HG03378 (cell line): ENCODE measurements at regions not wholly inside any gene's neighbourhood (a gene's known extent, or its start where the extent isn't known, plus 50 kb on each side); places are given as distances from the start of the nearest gene placed in this dataset.

ENCODE experiments used
- ATAC-seq: cut with Tn5 transposase; IDR thresholded peaks from one replicate; pipeline ENCODE4 v1.9.1; 2021; ENCODE audit warnings: mild to moderate bottlenecking, moderate library complexity; ENCODE audit not compliant: unreplicated experiment

DNA sequence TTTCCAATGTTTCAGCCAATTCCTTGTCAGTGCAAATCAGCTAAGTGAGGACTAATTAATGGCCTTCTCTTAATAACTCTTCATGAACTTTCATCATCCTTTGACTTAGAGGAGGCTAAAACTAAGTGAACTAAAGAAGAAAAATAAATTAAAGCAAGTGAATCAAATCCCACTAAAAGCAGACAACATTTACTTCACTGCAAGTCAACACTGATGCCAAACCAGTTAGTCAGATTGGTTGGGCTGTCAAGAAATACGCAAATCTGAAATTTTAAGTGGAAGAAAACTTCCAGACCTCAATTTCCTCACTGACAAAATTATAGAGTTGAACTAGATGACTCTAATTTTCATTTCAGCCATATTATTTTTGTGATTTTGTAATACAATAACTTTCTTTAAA, 137.2 kb upstream of the PRLR start:
- no peak for ATAC-seq

DNA sequence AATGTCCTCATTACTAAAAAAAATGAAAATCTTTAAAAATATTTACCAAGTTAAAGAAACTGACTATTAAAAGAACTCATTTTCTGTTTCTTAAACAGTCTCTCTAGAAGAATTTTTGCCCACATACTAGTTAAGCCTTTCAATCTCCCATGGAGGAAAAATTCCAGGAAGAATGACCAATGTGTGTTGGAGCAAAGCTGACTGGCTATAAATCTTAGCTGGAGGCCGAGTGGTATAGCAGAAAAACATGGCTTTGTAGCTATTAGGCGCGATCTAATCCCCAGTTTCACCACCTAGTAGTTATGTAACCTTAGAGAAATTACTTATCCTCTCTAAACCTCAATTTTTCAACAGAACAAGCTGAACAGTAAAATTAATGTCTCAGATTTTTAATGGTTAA, 135.5 kb upstream of the PRLR start:
- ATAC-seq = no peak

DNA sequence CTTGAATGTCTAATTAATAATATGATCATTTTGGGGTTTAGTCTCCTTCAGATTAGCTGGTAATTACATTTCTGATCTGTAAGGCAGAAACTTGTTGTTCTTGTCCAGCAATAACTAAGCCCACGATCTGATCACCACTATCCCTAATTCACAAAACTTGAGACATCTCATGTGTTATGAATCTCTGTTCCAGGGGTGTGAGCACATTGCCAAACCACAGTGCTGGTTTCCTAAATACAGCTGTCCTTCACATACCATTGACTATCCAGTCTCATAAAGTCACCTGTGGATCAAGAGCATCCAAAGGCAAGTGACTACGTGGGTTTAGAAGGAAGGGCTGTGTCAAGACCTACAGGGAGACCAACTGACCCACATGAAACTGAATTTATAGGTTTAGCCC, 134.1 kb upstream of the PRLR start:
- ATAC-seq = no peak

DNA sequence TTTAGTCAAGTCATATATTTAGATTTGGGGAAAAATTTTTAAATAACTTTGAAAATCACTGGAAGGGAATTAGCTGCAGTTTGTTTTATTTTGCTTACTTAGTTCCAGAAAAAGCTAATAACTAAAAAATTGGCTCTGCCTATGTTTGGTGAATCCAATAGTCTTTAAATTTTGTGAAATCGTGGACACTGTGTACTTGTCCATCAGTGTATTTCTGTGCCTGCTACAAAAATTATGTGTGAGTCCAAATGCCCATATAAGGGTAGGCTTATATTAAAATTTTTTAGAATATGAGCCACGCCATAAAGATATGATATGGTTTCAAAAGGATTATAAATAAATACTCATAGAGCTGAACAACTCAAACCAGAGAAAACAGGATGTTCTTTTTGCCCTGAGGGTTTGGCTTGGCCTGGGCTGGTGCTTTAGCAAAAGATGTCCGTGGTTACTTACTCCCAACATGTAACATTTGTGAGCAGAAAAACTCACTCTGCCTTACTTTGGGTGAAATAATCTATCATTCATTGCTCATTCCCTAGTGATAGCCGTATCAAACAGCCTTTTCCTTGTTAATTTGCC, 133.2 kb upstream of the PRLR start:
- ATAC-seq = no peak

DNA sequence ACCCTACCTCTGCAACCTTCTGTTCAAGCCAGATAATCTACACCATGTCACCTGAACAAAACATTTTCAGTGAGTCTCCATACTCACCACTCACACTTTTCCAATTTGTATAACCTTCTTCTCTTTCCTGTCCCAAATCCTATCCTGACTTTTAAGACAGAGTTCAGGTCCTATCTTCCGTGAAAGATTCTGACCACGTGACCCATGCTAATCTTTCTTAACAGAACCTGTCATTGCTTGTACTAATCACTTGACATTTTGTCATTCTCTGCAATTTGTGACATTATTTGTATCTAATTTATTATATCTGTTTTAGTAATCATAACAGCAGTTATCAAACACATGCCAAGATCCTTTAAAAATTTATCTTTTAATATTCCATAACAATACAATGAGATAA, 132.5 kb upstream of the PRLR start:
- ATAC-seq = no peak

DNA sequence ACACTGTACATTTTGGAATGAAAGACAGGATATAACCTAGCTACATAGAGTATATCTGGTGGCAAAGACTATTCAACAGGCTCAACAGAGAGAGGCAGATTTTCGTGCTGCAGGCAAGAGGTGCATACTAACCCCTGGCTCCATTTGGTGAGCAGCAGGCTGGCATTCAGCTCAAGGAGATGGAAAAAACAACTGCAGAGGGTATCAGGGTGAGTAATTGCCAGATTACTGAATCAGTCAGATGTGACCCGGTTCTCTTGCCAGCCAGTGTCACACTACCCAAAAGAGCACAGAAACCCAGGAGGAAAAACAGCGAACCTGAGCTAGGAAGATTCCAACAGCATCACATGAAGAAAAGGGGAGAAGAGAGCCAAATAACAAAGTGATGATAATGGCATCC, 130.4 kb upstream of the PRLR start:
- ATAC-seq = no peak

DNA sequence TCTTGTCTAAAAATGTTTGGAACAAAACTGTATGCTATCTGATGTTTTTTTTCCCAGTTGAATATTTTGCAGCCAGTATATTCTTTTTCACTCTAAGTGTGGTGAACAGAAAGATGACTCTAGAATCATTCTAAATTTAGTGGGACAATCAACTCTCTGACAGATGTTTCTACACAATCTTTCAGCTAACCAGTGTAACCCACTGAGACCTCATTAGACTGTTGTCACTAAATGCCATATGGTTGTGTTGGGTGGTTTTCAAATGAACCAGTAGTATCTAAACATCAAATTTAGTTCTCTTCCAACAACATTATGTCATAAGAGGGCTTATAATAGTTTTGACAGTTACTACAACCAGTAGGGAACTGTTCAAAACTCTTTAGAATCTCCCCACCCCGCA, 129.6 kb upstream of the PRLR start:
- ATAC-seq = no peak

DNA sequence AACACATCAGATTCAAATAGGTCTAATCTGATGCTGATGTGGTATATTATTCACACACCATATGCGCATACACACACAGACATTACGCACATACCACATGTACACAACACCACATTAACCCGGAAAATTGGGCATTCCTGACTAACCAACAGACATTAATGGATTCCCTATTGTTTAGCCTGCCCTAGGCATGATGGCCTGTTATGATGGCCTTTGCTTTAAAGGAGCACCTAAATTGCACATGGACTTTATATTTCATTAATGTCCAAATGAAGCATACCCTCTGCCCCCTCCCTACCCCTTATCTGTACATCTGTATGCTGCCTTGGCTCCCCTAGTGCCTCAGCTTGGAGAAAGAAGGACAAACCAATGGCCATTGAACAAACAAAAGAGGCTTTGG, 127.7 kb upstream of the PRLR start:
- no peak for ATAC-seq

DNA sequence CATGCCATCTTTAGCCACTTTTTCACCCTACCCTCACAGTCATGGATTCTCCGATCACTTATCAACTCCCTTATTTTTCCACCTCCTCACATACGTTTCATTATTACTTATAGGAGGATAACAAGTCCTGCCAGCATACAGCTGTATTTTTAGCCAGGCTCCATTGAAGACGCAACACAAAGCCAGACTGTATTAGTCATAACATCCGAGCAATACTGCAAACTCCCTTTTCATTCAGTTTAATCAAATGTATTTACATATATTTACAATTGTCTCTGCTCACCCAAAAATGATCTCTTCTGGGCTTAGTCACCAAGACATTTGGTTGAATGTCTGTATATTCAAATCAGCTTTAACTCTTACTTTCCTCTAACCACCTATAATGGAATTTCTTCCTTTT, 126.4 kb upstream of the PRLR start:
- ATAC-seq = no peak

DNA sequence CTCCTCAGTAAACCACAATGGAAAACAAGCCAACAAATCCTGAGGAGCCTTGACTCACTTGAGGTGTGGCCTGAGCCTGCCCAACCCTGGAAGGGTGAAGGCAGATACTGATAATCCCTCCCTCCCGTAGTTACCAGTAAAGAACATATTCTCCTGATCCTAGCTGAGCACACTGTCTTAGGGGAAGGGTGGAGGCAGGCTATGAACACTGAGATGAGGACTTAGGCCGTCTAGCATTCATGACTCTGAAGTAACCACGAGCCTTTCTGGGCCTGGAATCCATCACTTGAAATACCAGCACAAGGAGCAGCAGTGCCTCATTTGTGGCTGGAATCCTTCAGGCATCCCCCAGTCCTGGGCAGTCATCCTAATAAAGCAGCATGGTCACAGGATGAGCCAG, 124.5 kb upstream of the PRLR start:
- no peak for ATAC-seq

DNA sequence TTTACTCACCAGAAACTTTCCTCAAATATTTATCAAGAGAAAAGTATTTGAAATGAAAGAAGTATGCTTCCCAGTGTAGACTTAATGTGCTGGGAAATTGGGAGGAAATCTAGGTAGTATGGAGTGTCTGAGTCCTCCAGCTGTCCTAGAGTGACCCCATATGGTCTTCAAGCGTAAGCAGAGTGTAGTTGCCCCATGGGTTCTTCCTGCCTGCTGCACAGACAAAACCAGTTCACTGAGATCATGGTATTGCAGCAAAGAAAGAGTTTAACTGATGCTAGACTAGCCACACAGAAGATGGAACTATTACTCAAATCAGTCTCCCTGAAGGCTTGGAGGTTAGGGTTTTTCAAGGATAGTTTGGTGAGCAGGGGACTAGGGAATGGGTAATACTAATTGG, 114.9 kb upstream of the PRLR start:
- ATAC-seq = no peak

DNA sequence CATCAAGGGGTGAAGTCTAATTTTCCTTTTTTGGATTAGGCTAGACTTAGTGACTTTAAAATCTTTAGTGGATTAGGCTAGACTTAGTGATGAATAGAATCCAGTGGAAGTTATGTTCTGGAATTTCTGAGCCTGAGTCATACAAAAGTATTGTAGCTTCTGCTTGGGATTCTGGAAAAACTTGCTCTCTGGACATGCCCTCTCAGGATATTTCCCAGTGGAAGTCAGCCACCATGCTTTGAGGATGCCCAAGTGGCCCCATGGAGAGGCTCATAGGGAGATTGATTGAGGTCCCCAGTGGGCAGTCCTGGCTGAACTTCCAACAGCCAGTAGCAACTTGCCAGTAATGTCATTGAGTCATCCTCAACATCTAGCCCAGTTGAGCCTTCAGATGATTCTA, 112.4 kb upstream of the PRLR start:
- no peak for ATAC-seq

DNA sequence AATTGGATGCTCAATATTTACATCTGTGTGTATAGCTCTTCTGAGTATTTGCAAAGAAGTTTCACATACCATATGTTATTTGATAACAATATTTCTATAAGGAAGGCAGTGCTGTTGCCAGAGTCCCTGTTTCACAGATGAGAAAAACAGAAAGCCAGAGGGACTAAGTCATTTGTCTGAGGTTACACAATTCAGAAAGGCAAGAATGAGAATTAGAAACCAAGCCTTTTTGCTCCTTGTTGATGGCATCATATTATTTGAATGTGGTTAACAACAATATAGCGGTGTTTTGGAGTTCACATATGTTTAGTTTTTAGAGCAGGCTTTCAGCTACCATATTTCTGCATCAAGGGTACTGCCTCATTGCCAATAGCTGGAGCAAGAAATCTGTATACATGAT, 110.9 kb upstream of the PRLR start:
- ATAC-seq = no peak

DNA sequence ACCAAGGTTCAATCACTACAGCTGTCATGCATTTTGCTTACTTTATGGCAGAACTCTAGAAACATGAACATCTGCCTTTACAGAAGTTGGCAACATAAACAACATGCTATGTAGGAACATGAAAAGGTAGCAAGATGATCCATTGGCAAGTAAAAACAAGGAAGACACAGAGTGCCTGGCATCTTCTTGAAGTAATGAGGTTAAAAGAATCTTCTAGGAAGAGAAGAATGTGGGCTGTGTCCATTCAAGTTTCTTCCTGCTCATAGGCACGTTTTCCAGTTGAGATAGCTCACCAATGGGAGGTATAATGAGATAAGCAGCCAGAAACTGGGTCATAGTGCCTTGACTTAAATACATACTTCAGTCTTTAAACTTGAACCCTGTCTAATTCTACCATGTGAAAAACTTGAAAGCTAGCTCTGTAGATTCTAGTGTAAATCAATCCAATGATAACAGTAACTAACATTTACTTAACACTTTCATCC, 109.4 kb upstream of the PRLR start:
- ATAC-seq = no peak

DNA sequence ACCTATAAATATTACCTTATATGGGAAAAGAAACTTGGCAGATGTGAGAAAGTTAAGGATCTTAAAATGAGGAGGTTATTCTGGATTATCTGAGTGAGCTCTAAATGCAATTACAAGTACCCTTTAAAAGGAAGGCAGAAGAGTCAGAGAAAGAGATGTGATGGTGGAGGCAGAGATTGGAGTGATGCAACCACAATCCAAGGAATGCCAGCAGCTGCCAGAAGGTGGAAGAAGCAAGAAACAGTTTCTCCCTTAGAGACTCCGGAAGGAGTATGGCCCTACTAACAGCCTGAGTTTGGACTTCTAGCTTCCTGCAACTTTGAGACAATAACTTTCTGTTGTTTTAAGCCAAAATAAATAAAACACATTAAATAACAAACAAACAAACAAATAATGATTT, 108.7 kb upstream of the PRLR start:
- ATAC-seq = no peak

DNA sequence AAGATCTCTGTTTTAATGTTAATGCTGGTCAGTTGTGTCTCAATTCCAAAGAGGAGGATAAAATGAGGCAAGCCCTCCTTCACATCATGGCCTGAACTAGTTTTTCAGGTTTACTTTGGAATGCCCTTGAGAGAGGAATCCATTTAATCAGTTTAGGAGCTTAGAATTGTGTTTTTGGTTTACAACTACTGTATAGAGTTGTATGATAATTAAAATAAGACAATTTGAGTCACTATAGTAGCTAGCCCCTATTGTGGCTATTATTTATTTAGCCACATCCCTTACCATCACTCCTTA, 107.8 kb upstream of the PRLR start:
- ATAC-seq = no peak

DNA sequence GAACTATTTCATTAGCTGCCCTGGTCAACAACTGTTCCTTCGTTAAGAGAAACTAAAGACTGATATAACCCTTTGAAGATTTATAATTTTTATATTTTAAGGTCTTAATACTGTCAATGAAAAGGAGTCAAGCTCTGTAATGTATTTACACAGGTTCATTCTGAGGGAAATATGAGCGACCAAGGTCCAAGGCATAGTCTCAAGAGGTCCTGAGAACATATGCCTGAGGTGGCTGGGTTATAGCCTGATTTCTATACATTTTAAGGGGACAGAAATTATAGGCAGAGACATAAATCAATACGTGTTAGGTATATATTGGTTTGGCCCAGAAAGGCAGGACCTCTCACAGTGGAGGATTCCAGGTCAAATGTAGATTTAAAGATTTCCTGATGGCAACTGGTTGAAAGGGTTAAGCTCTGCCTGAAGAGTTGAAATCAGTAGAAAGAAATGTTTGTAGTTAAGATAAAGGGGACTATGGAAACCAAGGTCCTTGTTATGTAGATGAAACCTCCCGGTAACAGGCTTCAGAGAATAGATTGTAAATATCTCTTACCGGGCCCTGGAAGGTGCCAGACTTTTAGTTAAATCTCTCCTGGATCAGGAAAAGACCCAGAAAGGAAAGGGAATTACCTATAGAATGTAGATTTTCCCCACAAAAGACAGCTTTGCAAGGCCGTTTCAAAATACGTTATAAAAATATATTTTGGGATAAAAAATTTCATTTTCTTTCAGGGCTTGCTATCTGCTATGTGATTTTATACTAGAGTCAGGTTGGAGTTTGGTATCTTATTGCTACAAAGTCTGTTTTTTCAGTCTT, 107.3 kb upstream of the PRLR start:
- no peak for ATAC-seq

DNA sequence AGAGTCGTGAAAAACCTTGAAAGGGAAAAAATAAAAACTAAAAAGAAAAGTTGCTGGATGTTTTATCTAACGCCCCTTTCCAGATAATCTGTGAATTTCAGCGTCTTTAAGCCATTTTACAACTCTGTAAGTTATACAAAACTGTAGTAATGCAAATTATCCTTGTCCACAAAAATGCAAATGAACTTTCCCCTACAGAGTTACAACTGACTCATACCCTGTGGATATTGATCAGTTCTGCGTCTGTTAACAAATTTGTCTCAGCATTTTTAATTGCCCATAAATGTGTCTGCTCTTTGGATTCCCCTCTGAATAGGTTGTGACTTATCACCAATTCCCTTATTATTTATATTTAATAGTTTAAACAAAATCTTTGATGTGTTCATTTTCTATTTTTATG, 105.9 kb upstream of the PRLR start:
- ATAC-seq = no peak

DNA sequence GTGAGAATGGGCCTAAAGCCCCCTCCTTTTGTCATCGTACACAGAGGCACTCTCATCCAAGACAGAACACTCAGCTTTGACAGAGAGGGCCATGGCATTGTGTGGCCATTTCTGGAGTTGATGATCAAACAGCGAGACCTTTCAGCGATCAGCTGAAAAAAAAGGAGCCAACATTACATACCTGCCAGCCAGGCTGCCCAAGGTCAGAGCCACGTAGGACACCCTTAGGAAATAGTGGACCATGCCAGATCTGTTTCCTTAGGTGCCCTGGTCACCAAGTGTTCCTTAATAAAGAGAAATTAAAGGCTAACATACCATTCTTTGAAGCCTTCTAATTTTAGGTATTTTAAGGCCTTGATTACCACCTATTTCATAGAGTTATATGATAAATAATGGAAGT, 105.5 kb upstream of the PRLR start:
- ATAC-seq = no peak

DNA sequence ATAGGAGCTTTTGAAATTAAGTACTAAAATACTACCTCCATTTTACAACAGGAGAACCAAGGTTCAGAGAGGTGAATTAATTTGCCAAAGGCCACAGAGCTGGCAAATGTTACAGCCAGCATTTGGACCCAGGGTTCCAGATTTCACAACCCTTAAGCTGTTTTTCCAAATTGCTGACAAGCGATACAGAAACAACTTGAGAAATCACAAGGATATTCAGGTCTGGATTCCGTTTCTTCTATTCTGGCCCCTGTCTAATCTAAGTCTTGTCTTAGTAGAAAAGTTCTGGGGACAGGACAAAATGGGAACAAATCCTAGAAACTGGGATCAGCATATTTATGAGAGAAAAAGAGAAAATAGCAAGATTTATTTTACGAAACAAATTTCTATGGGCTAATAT, 103.1 kb upstream of the PRLR start:
- ATAC-seq = no peak

DNA sequence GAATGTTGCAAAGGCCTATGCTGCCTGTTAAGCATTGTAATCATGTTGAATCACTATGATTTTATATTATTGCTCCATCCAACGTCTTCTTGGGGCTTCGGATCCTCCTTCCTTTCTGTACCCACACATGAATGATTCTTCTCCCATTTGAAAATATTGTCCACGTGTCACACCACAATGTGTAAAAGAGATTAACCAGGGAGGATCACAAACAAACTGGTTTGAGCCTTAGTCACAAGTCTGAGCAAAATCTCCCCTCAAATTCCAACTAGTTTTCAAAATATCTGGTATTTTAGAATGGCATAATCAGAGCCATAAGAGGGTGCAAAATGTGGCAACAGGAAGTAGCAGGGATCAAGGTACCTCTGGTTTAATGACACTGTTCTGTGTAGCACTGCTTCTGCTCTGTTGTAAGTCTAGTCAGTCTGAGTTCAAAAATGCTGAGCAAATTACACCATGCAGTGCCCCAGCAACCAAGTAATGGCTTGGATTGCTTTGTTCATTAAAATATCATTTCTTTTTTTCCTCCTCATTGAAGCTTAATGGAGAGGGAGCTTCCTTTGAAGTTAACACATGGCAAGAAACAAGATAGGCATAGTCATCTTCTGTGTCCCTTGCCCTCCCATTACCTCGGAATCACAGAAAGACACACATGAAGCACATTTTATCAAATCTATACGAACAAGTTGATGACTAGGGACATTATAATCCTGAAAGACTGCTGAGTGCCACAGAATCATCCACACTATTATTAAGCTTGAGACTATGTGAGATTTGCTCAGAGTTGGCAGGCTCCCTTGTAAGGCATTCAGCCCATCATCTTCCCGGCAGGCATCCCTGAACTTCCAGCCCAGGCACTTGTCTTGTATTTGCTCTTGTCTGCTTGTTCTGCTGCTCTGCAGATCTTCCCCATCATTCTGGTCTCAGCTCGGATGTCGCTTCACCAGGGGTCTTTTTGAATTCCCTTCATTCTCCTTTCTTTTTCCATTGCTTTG, 102.0 kb upstream of the PRLR start:
- no peak for ATAC-seq

DNA sequence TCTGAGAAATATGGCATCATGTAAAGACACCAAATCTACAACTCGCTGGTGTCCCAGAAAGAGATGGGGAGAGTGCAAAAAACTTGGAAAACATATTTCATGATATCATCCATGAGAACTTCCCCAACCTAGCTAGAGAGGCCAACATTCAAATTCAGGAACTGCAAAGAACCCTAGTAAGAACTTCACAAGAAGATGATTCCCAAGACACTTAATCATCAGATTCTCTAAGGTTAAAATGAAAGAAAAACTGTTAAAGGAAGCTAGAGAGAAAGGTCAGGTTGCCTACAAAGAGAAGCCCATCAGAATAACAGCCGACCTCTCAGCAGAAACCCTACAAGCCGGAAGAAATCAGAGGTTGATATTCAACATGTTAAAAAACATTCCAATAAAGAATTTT, 95.5 kb upstream of the PRLR start:
- ATAC-seq = no peak
